Vagina (tissue), 2 donors: ENCODE measurements at regions not wholly inside any gene's neighbourhood (a gene's known extent, or its start where the extent isn't known, plus 50 kb on each side); places are given as distances from the start of the nearest gene placed in this dataset.

Experiments
- DNase-seq, 2 donors: peaks; one replicate each; pipeline ENCODE4 v3.0.0-alpha.2; 2017; ENCODE audit errors: extremely low spot score in 2 of 2
- H3K27ac ChIP-seq: fragments of 200-600 bp; sonication (generic); one replicate; pipeline ENCODE4 v1.5.1; 2019
- H3K27me3 ChIP-seq: fragments of 200-600 bp; sonication (generic); one replicate; pipeline ENCODE4 v1.5.1; 2019
- H3K36me3 ChIP-seq, 2 donors: fragments of 200-600 bp; sonication (generic); one replicate each; pipeline ENCODE4 v1.5.1; 2017 to 2019
- H3K4me1 ChIP-seq: fragments of 200-600 bp; sonication (generic); one replicate; pipeline ENCODE4 v1.5.1; 2019
- H3K4me3 ChIP-seq, 2 donors: fragments of 200-600 bp; sonication (generic); 1 replicate in 1 of 2; 2 replicates in 1 of 2; pipeline ENCODE4 v1.5.1; 2016 to 2019
- H3K9me3 ChIP-seq: fragments of 200-600 bp; sonication (generic); one replicate; pipeline ENCODE4 v1.5.1; 2019
- POLR2A ChIP-seq, 2 donors: fragments of 450-650 bp; IDR thresholded peaks; one replicate each; pipeline ENCODE4 v1.6.1; 2017; ENCODE audit warnings: antibody characterized with exemption in 2 of 2, mild to moderate bottlenecking in 2 of 2, moderate library complexity in 2 of 2
- POLR2AphosphoS5 ChIP-seq, 2 donors: sonication (generic); formaldehyde crosslinking; IDR thresholded peaks; one replicate each; pipeline ENCODE4 v1.9.0; 2017; ENCODE audit warnings: antibody characterized with exemption in 2 of 2, mild to moderate bottlenecking in 2 of 2, low read depth in 1 of 2; ENCODE audit not compliant: insufficient read depth in 1 of 2
- intact Hi-C: fragments of 100-400 bp; cut with DNase I; formaldehyde crosslinking; loops from one replicate; pipeline ENCODE4 v1.15.1; 2023
- TF ChIP-seq, protein P1 (sequence below), 3 experiments: fragments of 450-650 bp in 2 of 3; fragments of 200-600 bp in 1 of 3; sonication (generic) in 1 of 3; IDR thresholded peaks; one replicate each; pipeline ENCODE4 v1.5.1; 2017 to 2019; ENCODE audit warnings: antibody characterized with exemption in 3 of 3, mild to moderate bottlenecking in 2 of 3, moderate library complexity in 2 of 3

DNA sequence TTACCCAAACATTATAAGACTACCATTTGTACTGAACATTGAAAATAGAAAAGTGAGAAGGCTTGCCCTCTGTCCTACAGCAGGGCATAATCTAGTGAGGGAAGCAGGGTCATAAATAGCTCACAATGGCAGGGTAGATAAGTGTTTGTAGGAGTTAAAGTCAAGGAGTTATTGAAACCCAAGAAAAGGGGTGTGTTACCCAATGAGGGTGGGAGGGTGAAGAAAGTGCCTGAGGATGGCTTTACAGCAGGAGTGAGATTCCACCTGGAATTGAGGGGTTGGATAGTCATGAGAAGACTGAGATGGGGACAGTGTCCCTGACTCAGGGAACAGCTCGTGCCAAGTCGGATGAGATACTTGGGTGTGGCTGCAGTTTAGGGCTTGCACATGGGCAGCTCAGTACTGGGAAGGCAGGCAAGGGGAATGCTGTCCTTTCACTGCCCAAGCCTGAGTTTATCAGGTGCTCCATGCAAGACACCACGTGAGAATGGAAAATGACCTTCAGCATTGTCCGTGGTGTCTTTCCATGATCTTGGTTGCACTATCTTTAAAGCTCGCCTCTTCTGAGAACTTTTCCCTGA lies 393.2 kb upstream of the MAF start:
- Histone ChIP-seq H3K4me1 (no peaks in the 10 kb centered on the region), H3K36me3 (no peaks in the 10 kb centered on the region), H3K4me3 (no peak overlapping the region), H3K9me3 (no peaks in the 10 kb centered on the region), H3K27me3 (no peaks in the 10 kb centered on the region), H3K27ac (no peak overlapping the region)
- DNase-seq = no peak
- TF ChIP-seq, protein P1, sequence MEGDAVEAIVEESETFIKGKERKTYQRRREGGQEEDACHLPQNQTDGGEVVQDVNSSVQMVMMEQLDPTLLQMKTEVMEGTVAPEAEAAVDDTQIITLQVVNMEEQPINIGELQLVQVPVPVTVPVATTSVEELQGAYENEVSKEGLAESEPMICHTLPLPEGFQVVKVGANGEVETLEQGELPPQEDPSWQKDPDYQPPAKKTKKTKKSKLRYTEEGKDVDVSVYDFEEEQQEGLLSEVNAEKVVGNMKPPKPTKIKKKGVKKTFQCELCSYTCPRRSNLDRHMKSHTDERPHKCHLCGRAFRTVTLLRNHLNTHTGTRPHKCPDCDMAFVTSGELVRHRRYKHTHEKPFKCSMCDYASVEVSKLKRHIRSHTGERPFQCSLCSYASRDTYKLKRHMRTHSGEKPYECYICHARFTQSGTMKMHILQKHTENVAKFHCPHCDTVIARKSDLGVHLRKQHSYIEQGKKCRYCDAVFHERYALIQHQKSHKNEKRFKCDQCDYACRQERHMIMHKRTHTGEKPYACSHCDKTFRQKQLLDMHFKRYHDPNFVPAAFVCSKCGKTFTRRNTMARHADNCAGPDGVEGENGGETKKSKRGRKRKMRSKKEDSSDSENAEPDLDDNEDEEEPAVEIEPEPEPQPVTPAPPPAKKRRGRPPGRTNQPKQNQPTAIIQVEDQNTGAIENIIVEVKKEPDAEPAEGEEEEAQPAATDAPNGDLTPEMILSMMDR (IDR thresholded peaks at IDR 0.05) = no peak
- TF ChIP-seq POLR2AphosphoS5 (IDR thresholded peaks at IDR 0.05; ENCODE audit: insufficient read depth in 1 of 2, low read depth in 1 of 2) (no peak), POLR2A (IDR thresholded peaks at IDR 0.05) (no peak)
- intact Hi-C loops = no loop called here

DNA sequence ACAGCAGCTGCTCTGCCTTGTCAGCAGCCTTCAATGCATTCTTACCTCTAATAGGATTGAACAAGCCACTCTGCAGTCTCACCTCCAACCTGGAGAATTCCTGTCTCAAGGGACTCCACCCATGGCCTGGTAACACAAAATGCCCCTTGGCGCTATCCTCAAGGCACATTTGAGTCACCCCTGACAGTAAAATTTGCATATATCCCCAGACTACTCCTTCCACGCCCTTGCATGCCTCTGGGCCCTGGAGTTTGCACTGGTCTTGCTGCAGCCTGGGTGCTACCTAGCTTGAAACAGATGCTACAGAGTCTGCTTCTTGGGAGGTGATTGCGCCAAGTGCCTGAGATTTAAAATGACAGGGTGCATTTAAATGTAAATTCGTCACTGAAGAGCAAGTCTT lies 391.4 kb upstream of the MAF start:
- H3K4me1 ChIP-seq = no peaks in the 10 kb centered on the region
- no peak overlapping the region for H3K27ac ChIP-seq
- intact Hi-C loops = no loop called here
- H3K36me3 ChIP-seq = no peaks in the 10 kb centered on the region
- no peaks in the 10 kb centered on the region for H3K9me3 ChIP-seq
- no peaks in the 10 kb centered on the region for H3K27me3 ChIP-seq
- TF ChIP-seq POLR2AphosphoS5 (IDR thresholded peaks at IDR 0.05; ENCODE audit: insufficient read depth in 1 of 2, low read depth in 1 of 2) = no peak
- TF ChIP-seq POLR2A (IDR thresholded peaks at IDR 0.05) = no peak
- TF ChIP-seq, protein P1 (IDR thresholded peaks at IDR 0.05) = no peak
- no peak overlapping the region for H3K4me3 ChIP-seq
- DNase-seq = no peak

DNA sequence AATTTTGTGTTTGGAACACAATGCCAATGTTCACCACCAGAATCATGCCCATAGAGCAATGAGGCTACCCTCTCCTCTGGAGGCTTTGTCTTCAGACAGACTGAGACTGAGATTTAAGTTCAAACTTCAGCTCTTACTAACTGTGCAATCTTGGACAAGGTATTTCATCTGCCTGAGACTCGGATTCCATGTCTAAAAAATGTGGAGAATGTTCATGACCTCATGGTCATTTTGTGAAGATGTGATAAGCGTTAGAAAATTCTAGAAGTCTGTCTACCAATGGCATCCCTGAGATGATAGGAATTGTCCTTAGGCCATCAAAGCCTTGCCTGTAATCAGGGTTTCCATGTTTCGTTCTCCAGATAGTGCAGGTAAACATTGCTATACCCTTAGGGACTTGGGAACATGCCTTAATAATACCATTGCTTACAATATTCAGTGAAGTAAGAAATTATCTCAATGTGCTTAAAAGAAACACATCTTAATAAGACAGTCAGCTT lies 388.2 kb upstream of the MAF start:
- H3K4me1 ChIP-seq = no peaks in the 10 kb centered on the region
- no peak overlapping the region for H3K4me3 ChIP-seq
- no peak overlapping the region for H3K27ac ChIP-seq
- intact Hi-C loops = no loop called here
- no peak for TF ChIP-seq POLR2A (IDR thresholded peaks at IDR 0.05)
- H3K27me3 ChIP-seq = no peaks in the 10 kb centered on the region
- no peak for DNase-seq
- H3K9me3 ChIP-seq = no peaks in the 10 kb centered on the region
- H3K36me3 ChIP-seq = no peaks in the 10 kb centered on the region

DNA sequence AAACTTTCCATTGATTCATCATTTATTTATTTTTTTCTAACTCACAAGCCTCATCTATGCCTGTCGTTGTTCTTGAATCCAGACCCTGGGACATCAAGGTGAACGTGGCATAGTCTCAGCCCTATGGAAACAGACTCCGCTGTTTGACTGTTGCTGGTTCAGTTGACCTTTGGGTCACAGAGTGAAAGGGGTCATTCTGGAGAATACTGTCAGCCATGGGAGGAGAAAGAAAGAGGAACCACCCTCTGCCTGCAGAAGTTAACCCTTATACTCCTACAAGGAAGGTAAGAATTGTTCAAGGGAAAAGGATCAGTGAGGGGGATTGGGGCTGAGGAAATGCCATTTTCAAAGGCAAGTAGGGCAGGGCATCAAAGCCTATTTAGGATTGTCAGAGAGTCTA lies 387.6 kb upstream of the MAF start:
- no peak for DNase-seq
- H3K4me3 ChIP-seq = no peak overlapping the region
- H3K27me3 ChIP-seq = no peaks in the 10 kb centered on the region
- no peaks in the 10 kb centered on the region for H3K36me3 ChIP-seq
- no peak overlapping the region for H3K27ac ChIP-seq
- intact Hi-C loops = no loop called here
- H3K4me1 ChIP-seq = no peaks in the 10 kb centered on the region
- TF ChIP-seq POLR2A (IDR thresholded peaks at IDR 0.05) = no peak
- TF ChIP-seq POLR2AphosphoS5 (IDR thresholded peaks at IDR 0.05; ENCODE audit: insufficient read depth in 1 of 2, low read depth in 1 of 2) = no peak
- TF ChIP-seq, protein P1 (IDR thresholded peaks at IDR 0.05) = no peak
- H3K9me3 ChIP-seq = no peaks in the 10 kb centered on the region

DNA sequence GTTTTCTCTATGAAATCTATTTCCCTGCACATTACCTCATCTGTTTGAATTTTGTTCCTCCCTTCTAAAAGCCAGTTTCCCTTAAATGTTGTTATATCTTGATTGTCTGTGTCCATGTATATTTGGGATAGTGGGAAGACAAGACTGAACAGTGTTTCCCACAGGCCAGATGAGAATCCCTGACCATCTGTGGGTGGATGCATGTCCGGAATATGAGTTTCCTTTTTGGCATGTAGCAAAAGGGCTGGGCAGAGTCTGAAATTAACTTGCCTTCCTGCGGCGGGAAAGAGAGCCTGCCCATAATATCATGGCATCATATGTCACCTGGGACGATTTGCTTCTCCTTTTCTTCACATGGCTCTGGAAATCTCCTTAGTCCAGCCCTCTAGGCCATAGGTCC lies 385.8 kb upstream of the MAF start:
- no peaks in the 10 kb centered on the region for H3K4me1 ChIP-seq
- no peaks in the 10 kb centered on the region for H3K9me3 ChIP-seq
- TF ChIP-seq, protein P1 (IDR thresholded peaks at IDR 0.05) = no peak
- TF ChIP-seq POLR2A (IDR thresholded peaks at IDR 0.05) = no peak
- TF ChIP-seq POLR2AphosphoS5 (IDR thresholded peaks at IDR 0.05; ENCODE audit: insufficient read depth in 1 of 2, low read depth in 1 of 2) = no peak
- no peak for DNase-seq
- intact Hi-C loops = no loop called here
- no peak overlapping the region for H3K4me3 ChIP-seq
- H3K27ac ChIP-seq = no peak overlapping the region
- no peaks in the 10 kb centered on the region for H3K36me3 ChIP-seq
- H3K27me3 ChIP-seq = no peaks in the 10 kb centered on the region
